Ascending aorta (tissue), 2 donors: ENCODE measurements at regions not wholly inside any gene's neighbourhood (a gene's known extent, or its start where the extent isn't known, plus 50 kb on each side); places are given as distances from the start of the nearest gene placed in this dataset.
"Not testable (repeated sequence)": the region's sequence is repeated elsewhere in the genome, so short reads cannot be mapped to it uniquely, and the experiment has no call there.

Experiments used
- DNase-seq, 2 donors: peaks; one replicate each; pipeline ENCODE4 v3.0.0-alpha.2; 2019; ENCODE audit warnings: low spot score in 2 of 2
- H3K27ac ChIP-seq, 2 donors: fragments of 200-600 bp; sonication (generic); one replicate each; pipeline ENCODE4 v1.5.1; 2016 to 2017; ENCODE audit warnings: mild to moderate bottlenecking in 1 of 2
- H3K27me3 ChIP-seq: fragments of 200-600 bp; sonication (generic); one replicate; pipeline ENCODE4 v1.5.1; 2017
- H3K36me3 ChIP-seq, 2 donors: fragments of 200-600 bp; sonication (generic); one replicate each; pipeline ENCODE4 v1.5.1; 2016
- H3K4me1 ChIP-seq, 2 donors: fragments of 200-600 bp; sonication (generic); one replicate each; pipeline ENCODE4 v1.5.1; 2016 to 2017; ENCODE audit warnings: mild to moderate bottlenecking in 1 of 2
- H3K4me3 ChIP-seq, 2 donors: fragments of 200-600 bp; sonication (generic); one replicate each; pipeline ENCODE4 v1.5.1; 2016 to 2017; ENCODE audit warnings: mild to moderate bottlenecking in 1 of 2
- H3K9me3 ChIP-seq, 2 donors: fragments of 200-600 bp; sonication (generic); one replicate each; pipeline ENCODE4 v1.5.1; 2016
- CTCF ChIP-seq, 3 experiments: fragments of 200-600 bp in 2 of 3; fragments of 450-650 bp in 1 of 3; sonication (generic) in 2 of 3; IDR thresholded peaks; one replicate each; pipeline ENCODE4 v1.5.1; 2016 to 2019; ENCODE audit warnings: antibody characterized with exemption in 3 of 3, mild to moderate bottlenecking in 1 of 3, moderate library complexity in 1 of 3
- intact Hi-C: fragments of 100-400 bp; cut with DNase I; formaldehyde crosslinking; loops from one replicate; pipeline ENCODE4 v1.15.1; 2023

- Histone ChIP-seq H3K4me1 (no peaks in the 10 kb centered on the region), H3K9me3 (peaks cover 3 to 6% of the 10 kb centered on the region in 2 donors), H3K4me3 (no peak overlapping the region), H3K27ac (no peak overlapping the region), H3K27me3 (no peaks in the 10 kb centered on the region), H3K36me3 (no peaks in the 10 kb centered on the region)
- no peak for TF ChIP-seq CTCF (IDR thresholded peaks at IDR 0.05)
- intact Hi-C loops, result no loop called here
- DNase-seq, result no peak
These were observed 97.5 kb downstream of the SKIDA1 start for GRCh38 chr10:21427804-21428481.

DNA sequence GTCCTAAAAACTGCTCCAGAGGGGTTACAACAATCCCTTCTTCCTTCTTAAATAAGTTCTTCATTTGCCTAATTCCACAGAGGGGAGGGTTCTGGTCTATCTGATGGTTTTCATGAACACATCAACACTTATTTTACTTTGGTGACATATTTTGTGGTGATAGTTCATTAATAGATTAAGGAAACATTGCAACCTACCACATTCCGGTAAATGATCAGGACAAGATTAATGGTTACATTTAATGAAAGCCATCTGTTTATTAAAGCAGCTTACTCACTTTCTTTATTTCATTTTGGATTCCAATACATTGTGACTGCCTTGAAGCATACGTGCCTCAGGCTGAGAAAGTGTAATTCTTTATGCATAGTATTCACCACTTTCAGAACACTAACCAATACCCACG lies 101.0 kb downstream of the SKIDA1 start:
- no peaks in the 10 kb centered on the region for H3K27me3 ChIP-seq
- intact Hi-C loops, result no loop called here
- H3K9me3 ChIP-seq, result peaks cover 3 to 6% of the 10 kb centered on the region in 2 donors
- no peaks in the 10 kb centered on the region for H3K4me1 ChIP-seq
- TF ChIP-seq CTCF (IDR thresholded peaks at IDR 0.05), result no peak
- H3K36me3 ChIP-seq, result no peaks in the 10 kb centered on the region
- H3K27ac ChIP-seq, result no peak overlapping the region
- no peak for DNase-seq
- H3K4me3 ChIP-seq, result no peak overlapping the region

DNA sequence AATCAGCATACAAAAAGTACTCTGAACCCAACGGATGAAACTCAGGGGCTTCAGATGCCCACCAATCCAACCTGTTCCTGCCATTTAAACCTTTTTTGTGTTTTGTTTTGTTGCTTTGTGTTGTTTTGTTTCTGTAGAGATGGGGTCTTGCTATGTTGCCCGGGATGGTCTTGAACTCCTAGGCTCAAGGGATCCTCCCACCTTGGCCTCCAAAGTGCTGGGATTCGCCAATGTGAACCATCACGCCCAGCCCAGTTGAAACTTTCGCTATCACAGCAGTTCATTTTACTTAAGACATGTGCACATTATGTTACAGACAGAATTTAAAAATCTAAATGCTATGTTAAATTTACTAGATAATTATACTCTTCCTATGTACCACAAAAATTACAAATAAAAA lies 101.6 kb downstream of the SKIDA1 start:
- DNase-seq, result no peak
- no peaks in the 10 kb centered on the region for H3K27me3 ChIP-seq
- no peak overlapping the region for H3K4me3 ChIP-seq
- H3K4me1 ChIP-seq, result no peaks in the 10 kb centered on the region
- H3K36me3 ChIP-seq, result no peaks in the 10 kb centered on the region
- TF ChIP-seq CTCF (IDR thresholded peaks at IDR 0.05), result no peak
- peaks cover 3 to 6% of the 10 kb centered on the region in 2 donors for H3K9me3 ChIP-seq
- intact Hi-C loops, result no loop called here
- no peak overlapping the region for H3K27ac ChIP-seq

DNA sequence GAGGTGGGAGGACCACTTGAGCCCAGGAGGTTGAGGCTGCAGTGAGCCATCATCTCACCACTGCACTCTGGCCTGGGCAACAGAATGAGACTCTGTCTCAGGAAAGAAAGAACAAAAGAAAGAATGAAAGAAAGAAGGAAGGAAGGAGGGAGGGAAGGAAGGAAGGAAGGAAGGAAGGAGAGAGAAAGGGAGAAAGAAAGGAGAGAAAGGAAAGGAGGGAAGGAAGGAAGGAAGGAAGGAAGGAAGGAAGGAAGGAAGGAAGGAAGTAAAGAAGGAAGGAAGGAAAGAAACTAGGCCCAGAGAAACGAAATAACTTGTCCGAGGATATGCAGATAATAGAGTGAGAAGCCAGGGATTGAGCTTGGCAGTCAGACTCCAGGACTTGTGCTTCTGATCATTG lies 102.1 kb downstream of the SKIDA1 start:
- Histone ChIP-seq H3K4me3 (no peak overlapping the region), H3K4me1 (no peaks in the 10 kb centered on the region), H3K9me3 (peaks cover 3 to 6% of the 10 kb centered on the region in 2 donors), H3K27me3 (no peaks in the 10 kb centered on the region), H3K36me3 (no peaks in the 10 kb centered on the region), H3K27ac (no peak overlapping the region)
- intact Hi-C loops, result no loop called here
- DNase-seq, result no peak
- no peak for TF ChIP-seq CTCF (IDR thresholded peaks at IDR 0.05)

- no peak overlapping the region for H3K27ac ChIP-seq
- H3K9me3 ChIP-seq, result peaks cover under 1 to 1% of the 10 kb centered on the region in 2 donors
- H3K27me3 ChIP-seq, result no peaks in the 10 kb centered on the region
- H3K4me1 ChIP-seq, result no peaks in the 10 kb centered on the region
- H3K4me3 ChIP-seq, result no peak overlapping the region
- H3K36me3 ChIP-seq, result no peaks in the 10 kb centered on the region
- intact Hi-C loops, result no loop called here
- TF ChIP-seq CTCF (IDR thresholded peaks at IDR 0.05), result no peak
- no peak for DNase-seq
These were observed 103.7 kb downstream of the SKIDA1 start for GRCh38 chr10:21421794-21422193.

DNA sequence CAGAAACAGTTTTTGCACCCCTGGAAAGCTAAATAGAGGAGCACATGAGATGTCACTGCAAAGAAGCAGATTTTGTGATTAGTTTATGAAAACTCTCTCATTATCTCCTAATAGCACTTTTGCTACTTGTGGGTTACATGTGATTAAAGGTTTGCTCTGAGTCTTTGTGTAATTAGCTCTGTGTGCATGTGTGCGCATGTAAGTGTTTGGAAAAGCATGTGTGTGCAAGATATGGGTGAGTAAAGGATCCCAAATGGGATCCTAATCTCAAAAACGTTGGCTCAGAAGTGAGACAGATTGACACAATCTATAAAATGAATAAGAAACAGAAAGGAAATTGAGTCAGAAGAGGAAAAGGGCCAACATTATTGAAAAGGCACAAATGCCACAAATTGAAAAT lies 104.5 kb downstream of the SKIDA1 start:
- no peaks in the 10 kb centered on the region for H3K27me3 ChIP-seq
- H3K9me3 ChIP-seq, result no peaks in the 10 kb centered on the region
- H3K4me3 ChIP-seq, result no peak overlapping the region
- no peaks in the 10 kb centered on the region for H3K4me1 ChIP-seq
- H3K27ac ChIP-seq, result no peak overlapping the region
- no peak for DNase-seq
- H3K36me3 ChIP-seq, result no peaks in the 10 kb centered on the region
- intact Hi-C loops, result no loop called here
- TF ChIP-seq CTCF (IDR thresholded peaks at IDR 0.05), result no peak

GRCh38 chr10:21418981-21419576 lies 106.4 kb downstream of the SKIDA1 start:
- H3K4me1 ChIP-seq, intact Hi-C loops, H3K9me3 ChIP-seq: not testable (repeated sequence)

More at GRCh38 chr10:21418981-21419576, 106.4 kb downstream of the SKIDA1 start:
- not testable (repeated sequence) for DNase-seq, H3K36me3 ChIP-seq, H3K27me3 ChIP-seq, H3K27ac ChIP-seq, H3K4me3 ChIP-seq
